AG04450 (cell line): ENCODE measurements at regions not wholly inside any gene's neighbourhood (a gene's known extent, or its start where the extent isn't known, plus 50 kb on each side); places are given as distances from the start of the nearest gene placed in this dataset.
"Not testable (repeated sequence)": the region's sequence is repeated elsewhere in the genome, so short reads cannot be mapped to it uniquely, and the experiment has no call there.

Experiments
- CTCF ChIA-PET: fragments of 300-600, 350-600 bp; formaldehyde crosslinking; extraction: SDS; loops from one replicate; lab custom pipeline; 2022; ENCODE audit warnings: antibody characterized with exemption, inconsistent platforms; lab: Charles Lee
- POLR2A ChIA-PET: fragments of 350-600 bp; formaldehyde crosslinking; extraction: SDS; loops from one replicate; lab custom pipeline; 2021; ENCODE audit warnings: antibody characterized with exemption, inconsistent platforms; lab: Yijun Ruan, JAX
- DNase-seq: peaks from one replicate; pipeline ENCODE4 v3.0.0-alpha.2; 2011; ENCODE audit warnings: low read depth, low spot score
- H3K27ac ChIP-seq: one replicate; pipeline ENCODE4 v1.5.1; 2012; ENCODE audit warnings: low read depth, low read length, control low read depth
- H3K27me3 ChIP-seq: one replicate; pipeline ENCODE4 v1.6.0; 2012; ENCODE audit warnings: low read length; ENCODE audit not compliant: control insufficient read depth, insufficient read depth
- H3K4me3 ChIP-seq: 2 replicates; pipeline ENCODE4 v1.5.1; 2011; ENCODE audit warnings: mild to moderate bottlenecking, low read depth, low read length, control low read depth
- H3K9me3 ChIP-seq: 2 replicates; pipeline ENCODE4 v1.5.1; 2012; ENCODE audit warnings: low read length; ENCODE audit not compliant: control insufficient read depth, insufficient read depth
- CTCF ChIP-seq: IDR thresholded peaks from 2 replicates; pipeline ENCODE4 v1.5.1; 2011; ENCODE audit warnings: low read depth, low read length, control low read depth, inconsistent platforms

DNA sequence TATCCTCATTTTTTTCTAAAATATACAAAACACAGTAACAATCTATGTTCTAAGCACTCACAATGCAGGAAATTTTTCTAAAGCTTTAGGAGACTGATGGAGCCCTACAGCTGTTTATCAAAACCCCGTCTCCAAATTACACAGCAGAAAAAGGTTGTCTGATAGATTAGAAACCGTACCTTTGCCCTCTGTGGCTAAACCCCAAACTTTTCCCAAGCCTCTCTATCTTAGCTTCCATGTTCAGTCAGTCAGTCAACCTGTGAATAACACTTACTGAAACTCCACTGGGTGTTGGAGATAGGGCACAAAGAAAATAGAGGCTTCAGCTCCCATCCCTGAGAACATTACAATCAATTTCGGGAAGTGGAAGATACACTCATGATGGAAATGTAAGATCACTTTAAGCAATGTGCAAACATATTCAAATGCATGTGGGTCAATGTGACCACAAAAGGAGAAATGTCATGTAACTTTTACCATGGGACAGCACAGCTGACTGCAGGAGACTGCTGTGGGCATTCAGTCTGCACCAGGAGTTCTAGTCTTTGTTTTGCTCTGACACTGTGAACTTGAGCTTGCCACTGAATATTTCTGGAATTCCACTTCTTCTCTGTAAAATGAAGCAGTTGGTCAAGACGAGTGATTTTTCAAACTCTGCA lies 279.5 kb upstream of the PIK3R1 start:
- peaks cover 3% of the 10 kb centered on the region for H3K27me3 ChIP-seq
- no peak overlapping the region for H3K4me3 ChIP-seq
- ChIA-PET CTCF (no interaction called here), POLR2A (no interaction called here)
- H3K27ac ChIP-seq = no peak overlapping the region
- DNase-seq = no peak
- no peaks in the 10 kb centered on the region for H3K9me3 ChIP-seq
- no peak for TF ChIP-seq CTCF

DNA sequence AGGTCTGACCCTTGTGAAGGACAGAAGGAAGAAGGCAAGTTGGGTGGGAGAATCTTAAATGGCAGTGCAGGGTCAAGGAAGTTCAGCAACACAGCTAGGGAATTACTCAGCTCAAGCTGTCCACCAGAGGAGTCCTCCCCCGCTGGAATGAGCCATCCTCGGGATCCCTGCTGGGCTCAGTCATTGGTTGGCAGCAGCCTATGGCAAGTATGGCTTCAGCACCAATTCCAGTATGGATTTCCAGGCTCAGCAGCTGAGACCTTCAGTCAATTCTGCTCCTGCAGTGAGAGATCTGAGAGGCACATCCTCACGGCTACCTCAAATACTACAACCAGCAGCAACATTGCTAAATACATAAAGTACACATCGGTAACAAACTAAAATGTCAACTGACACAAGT lies 280.6 kb upstream of the PIK3R1 start:
- POLR2A ChIA-PET = no interaction called here
- no peak for TF ChIP-seq CTCF

DNA sequence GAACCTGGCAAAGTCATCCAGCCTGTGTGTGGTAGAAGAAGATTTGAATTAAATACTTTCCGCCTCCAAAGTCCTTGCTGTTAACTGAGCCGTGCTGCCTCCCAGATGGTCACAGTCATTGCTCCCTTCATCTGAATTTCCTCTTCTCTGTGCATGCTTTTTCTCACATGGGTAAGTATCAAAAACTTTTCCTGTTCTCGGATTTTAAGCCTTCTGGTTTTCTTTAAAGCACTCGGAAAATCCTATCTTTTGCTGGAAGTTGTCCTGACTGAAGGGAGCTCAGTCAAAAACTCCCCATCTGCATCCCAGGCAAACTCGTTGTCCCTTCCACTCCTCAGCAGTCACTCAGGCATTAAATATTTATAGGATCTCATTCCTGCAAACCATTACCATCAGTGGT lies 290.0 kb upstream of the PIK3R1 start:
- TF ChIP-seq CTCF = no peak
- CTCF ChIA-PET = no interaction called here
- Histone ChIP-seq H3K27me3 (no peaks in the 10 kb centered on the region), H3K9me3 (no peaks in the 10 kb centered on the region), H3K4me3 (no peak overlapping the region), H3K27ac (no peak overlapping the region)
- POLR2A ChIA-PET = no interaction called here
- no peak for DNase-seq

More for the DNA sequence above, 280.6 kb upstream of the PIK3R1 start:
- no peak for DNase-seq
- no peaks in the 10 kb centered on the region for H3K9me3 ChIP-seq
- no peak overlapping the region for H3K27ac ChIP-seq
- peaks cover 3% of the 10 kb centered on the region for H3K27me3 ChIP-seq
- CTCF ChIA-PET = no interaction called here
- no peak overlapping the region for H3K4me3 ChIP-seq

- no peak overlapping the region for H3K4me3 ChIP-seq
- ChIA-PET CTCF (no interaction called here), POLR2A (no interaction called here)
- TF ChIP-seq CTCF = no peak
- H3K9me3 ChIP-seq = no peaks in the 10 kb centered on the region
- no peak for DNase-seq
- H3K27me3 ChIP-seq = no peaks in the 10 kb centered on the region
- no peak overlapping the region for H3K27ac ChIP-seq
Measured at GRCh38 chr5:67921004-67921601, 294.5 kb upstream of the PIK3R1 start.

DNA sequence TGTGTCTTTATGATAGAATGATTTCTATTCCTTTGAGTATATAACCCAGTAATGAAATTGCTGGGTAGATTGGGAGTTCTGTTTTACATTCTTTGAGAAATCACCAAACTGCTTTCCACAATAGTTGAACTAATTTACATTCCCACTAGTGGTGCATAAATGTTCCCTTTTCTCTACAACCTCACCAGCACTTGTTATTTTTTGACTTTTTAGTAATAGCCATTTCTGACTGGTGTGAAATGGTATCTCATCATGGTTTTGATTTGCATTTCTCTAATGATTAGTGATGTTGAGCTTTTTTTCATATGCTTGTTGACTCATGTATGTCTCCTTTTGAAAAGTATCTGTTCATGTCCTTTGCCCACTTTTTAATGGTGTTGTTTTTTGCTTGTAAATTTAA lies 296.0 kb upstream of the PIK3R1 start:
- H3K4me3 ChIP-seq, H3K27me3 ChIP-seq, POLR2A ChIA-PET, CTCF ChIA-PET, H3K9me3 ChIP-seq, DNase-seq, H3K27ac ChIP-seq: not testable (repeated sequence)
